ENCODE measurements at regions not wholly inside any gene's neighbourhood (a gene's known extent, or its start where the extent isn't known, plus 50 kb on each side); places are given as distances from the start of the nearest gene placed in this dataset.

GRCh38 chr2:21195326-21195725 lies 71.6 kb downstream of the TDRD15 start:
- no peak for ATAC-seq
- Histone ChIP-seq H3K4me1 (ENCODE audit: control insufficient read depth, insufficient read depth, low read length) (no peaks in the 10 kb centered on the region), H3K36me3 (ENCODE audit: control insufficient read depth, insufficient read depth, low read length) (no peaks in the 10 kb centered on the region), H3K9me3 (ENCODE audit: control insufficient read depth, insufficient read depth, low read depth, low read length) (no peaks in the 10 kb centered on the region), H3K4me3 (ENCODE audit: low read depth in 2 of 2, low read length in 2 of 2) (no peak overlapping the region), H3K27ac (ENCODE audit: low read length) (no peak overlapping the region), H3K27me3 (ENCODE audit: control insufficient read depth, insufficient read depth, low read length) (no peaks in the 10 kb centered on the region)
- ChIA-PET POLR2A (no interaction called here), CTCF (no interaction called here)
- BruUV-seq (replicated peaks), result no TSS peak
- TF ChIP-seq, protein P1, sequence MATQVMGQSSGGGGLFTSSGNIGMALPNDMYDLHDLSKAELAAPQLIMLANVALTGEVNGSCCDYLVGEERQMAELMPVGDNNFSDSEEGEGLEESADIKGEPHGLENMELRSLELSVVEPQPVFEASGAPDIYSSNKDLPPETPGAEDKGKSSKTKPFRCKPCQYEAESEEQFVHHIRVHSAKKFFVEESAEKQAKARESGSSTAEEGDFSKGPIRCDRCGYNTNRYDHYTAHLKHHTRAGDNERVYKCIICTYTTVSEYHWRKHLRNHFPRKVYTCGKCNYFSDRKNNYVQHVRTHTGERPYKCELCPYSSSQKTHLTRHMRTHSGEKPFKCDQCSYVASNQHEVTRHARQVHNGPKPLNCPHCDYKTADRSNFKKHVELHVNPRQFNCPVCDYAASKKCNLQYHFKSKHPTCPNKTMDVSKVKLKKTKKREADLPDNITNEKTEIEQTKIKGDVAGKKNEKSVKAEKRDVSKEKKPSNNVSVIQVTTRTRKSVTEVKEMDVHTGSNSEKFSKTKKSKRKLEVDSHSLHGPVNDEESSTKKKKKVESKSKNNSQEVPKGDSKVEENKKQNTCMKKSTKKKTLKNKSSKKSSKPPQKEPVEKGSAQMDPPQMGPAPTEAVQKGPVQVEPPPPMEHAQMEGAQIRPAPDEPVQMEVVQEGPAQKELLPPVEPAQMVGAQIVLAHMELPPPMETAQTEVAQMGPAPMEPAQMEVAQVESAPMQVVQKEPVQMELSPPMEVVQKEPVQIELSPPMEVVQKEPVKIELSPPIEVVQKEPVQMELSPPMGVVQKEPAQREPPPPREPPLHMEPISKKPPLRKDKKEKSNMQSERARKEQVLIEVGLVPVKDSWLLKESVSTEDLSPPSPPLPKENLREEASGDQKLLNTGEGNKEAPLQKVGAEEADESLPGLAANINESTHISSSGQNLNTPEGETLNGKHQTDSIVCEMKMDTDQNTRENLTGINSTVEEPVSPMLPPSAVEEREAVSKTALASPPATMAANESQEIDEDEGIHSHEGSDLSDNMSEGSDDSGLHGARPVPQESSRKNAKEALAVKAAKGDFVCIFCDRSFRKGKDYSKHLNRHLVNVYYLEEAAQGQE (IDR thresholded peaks at IDR 0.05; ENCODE audit: insufficient read depth in 1 of 2, low read depth in 2 of 2, low read length in 1 of 2), result no peak
- TF ChIP-seq SIN3A (IDR thresholded peaks at IDR 0.05; ENCODE audit: borderline replicate concordance, insufficient read depth, low read depth, low read length) (no peak), POLR2AphosphoS5 (IDR thresholded peaks at IDR 0.05; ENCODE audit: low read depth, low read length) (no peak), TCF7L2 (IDR thresholded peaks at IDR 0.05; ENCODE audit: low read depth, low read length) (no peak)
- TF ChIP-seq, protein P2, sequence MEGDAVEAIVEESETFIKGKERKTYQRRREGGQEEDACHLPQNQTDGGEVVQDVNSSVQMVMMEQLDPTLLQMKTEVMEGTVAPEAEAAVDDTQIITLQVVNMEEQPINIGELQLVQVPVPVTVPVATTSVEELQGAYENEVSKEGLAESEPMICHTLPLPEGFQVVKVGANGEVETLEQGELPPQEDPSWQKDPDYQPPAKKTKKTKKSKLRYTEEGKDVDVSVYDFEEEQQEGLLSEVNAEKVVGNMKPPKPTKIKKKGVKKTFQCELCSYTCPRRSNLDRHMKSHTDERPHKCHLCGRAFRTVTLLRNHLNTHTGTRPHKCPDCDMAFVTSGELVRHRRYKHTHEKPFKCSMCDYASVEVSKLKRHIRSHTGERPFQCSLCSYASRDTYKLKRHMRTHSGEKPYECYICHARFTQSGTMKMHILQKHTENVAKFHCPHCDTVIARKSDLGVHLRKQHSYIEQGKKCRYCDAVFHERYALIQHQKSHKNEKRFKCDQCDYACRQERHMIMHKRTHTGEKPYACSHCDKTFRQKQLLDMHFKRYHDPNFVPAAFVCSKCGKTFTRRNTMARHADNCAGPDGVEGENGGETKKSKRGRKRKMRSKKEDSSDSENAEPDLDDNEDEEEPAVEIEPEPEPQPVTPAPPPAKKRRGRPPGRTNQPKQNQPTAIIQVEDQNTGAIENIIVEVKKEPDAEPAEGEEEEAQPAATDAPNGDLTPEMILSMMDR (IDR thresholded peaks at IDR 0.05), result no peak
- in situ Hi-C loops (cut with HindIII; ENCODE audit: low pct_unique_long_range_greater_than_20kb, low sequenced_read_pairs), result no loop called here
- intact Hi-C loops (cut with micrococcal nuclease; ENCODE audit: unreplicated experiment), result no loop called here
- no peak for DNase-seq (ENCODE audit: low read depth, low spot score)

GRCh38 chr2:21198637-21199036 lies 74.9 kb downstream of the TDRD15 start:
- ATAC-seq, result no peak
- no TSS peak for BruUV-seq (replicated peaks)

More at GRCh38 chr2:21198637-21199036, 74.9 kb downstream of the TDRD15 start:
- Histone ChIP-seq H3K4me3 (ENCODE audit: low read depth in 2 of 2, low read length in 2 of 2) (no peak overlapping the region), H3K4me1 (ENCODE audit: control insufficient read depth, insufficient read depth, low read length) (no peaks in the 10 kb centered on the region), H3K27me3 (ENCODE audit: control insufficient read depth, insufficient read depth, low read length) (no peaks in the 10 kb centered on the region), H3K27ac (ENCODE audit: low read length) (no peak overlapping the region), H3K36me3 (ENCODE audit: control insufficient read depth, insufficient read depth, low read length) (no peaks in the 10 kb centered on the region), H3K9me3 (ENCODE audit: control insufficient read depth, insufficient read depth, low read depth, low read length) (no peaks in the 10 kb centered on the region)
- ChIA-PET POLR2A (interaction anchor here (0.6 kb wide), 1 partner anchor 86 kb away, joined by 5 read pairs; no protein-coding TSS in a partner anchor), CTCF (no interaction called here)
- TF ChIP-seq, protein P1 (IDR thresholded peaks at IDR 0.05; ENCODE audit: insufficient read depth in 1 of 2, low read depth in 2 of 2, low read length in 1 of 2), result no peak
- TF ChIP-seq, protein P2 (IDR thresholded peaks at IDR 0.05), result no peak
- TF ChIP-seq TCF7L2 (IDR thresholded peaks at IDR 0.05; ENCODE audit: low read depth, low read length) (no peak), SIN3A (IDR thresholded peaks at IDR 0.05; ENCODE audit: borderline replicate concordance, insufficient read depth, low read depth, low read length) (no peak), POLR2AphosphoS5 (IDR thresholded peaks at IDR 0.05; ENCODE audit: low read depth, low read length) (no peak)
- intact Hi-C loops (cut with micrococcal nuclease; ENCODE audit: unreplicated experiment) (no loop called here), in situ Hi-C loops (cut with HindIII; ENCODE audit: low pct_unique_long_range_greater_than_20kb, low sequenced_read_pairs) (no loop called here)
- DNase-seq (ENCODE audit: low read depth, low spot score), result no peak

Measured in Panc1 (cell line).